ENCODE measurements at regions not wholly inside any gene's neighbourhood (a gene's known extent, or its start where the extent isn't known, plus 50 kb on each side); places are given as distances from the start of the nearest gene placed in this dataset.

- DNase-seq (ENCODE audit: low read depth, low spot score) (no peak), ATAC-seq (no peak)
- intact Hi-C loops (cut with micrococcal nuclease; ENCODE audit: unreplicated experiment) (no loop called here), in situ Hi-C loops (cut with HindIII; ENCODE audit: low pct_unique_long_range_greater_than_20kb, low sequenced_read_pairs) (no loop called here)
- H3K36me3 ChIP-seq (ENCODE audit: control insufficient read depth, insufficient read depth, low read length) = no peaks in the 10 kb centered on the region
- TF ChIP-seq REST (IDR thresholded peaks at IDR 0.05; ENCODE audit: insufficient read depth in 1 of 2, low read depth in 2 of 2, low read length in 1 of 2) = no peak
- no peak for TF ChIP-seq TCF7L2 (IDR thresholded peaks at IDR 0.05; ENCODE audit: low read depth, low read length)
- no peak for TF ChIP-seq POLR2AphosphoS5 (IDR thresholded peaks at IDR 0.05; ENCODE audit: low read depth, low read length)
- TF ChIP-seq CTCF (IDR thresholded peaks at IDR 0.05) = no peak
- no peak for TF ChIP-seq SIN3A (IDR thresholded peaks at IDR 0.05; ENCODE audit: borderline replicate concordance, insufficient read depth, low read depth, low read length)
- ChIA-PET POLR2A (no interaction called here), CTCF (no interaction called here)
- no peaks in the 10 kb centered on the region for H3K27me3 ChIP-seq (ENCODE audit: control insufficient read depth, insufficient read depth, low read length)
- no peaks in the 10 kb centered on the region for H3K4me1 ChIP-seq (ENCODE audit: control insufficient read depth, insufficient read depth, low read length)
- no peaks in the 10 kb centered on the region for H3K9me3 ChIP-seq (ENCODE audit: control insufficient read depth, insufficient read depth, low read depth, low read length)
- H3K4me3 ChIP-seq (ENCODE audit: low read depth in 2 of 2, low read length in 2 of 2) = no peak overlapping the region
- no TSS peak for BruUV-seq (replicated peaks)
- no peak overlapping the region for H3K27ac ChIP-seq (ENCODE audit: low read length)
Observed at GRCh38 chr3:182041668-182042291, 330.1 kb downstream of the SOX2 start.

GRCh38 chr3:182045736-182046135, 334.0 kb downstream of the SOX2 start:
- DNase-seq (ENCODE audit: low read depth, low spot score) (no peak), ATAC-seq (no peak)
- intact Hi-C loops (cut with micrococcal nuclease; ENCODE audit: unreplicated experiment) (no loop called here), in situ Hi-C loops (cut with HindIII; ENCODE audit: low pct_unique_long_range_greater_than_20kb, low sequenced_read_pairs) (no loop called here)
- POLR2A ChIA-PET = no interaction called here
- Histone ChIP-seq H3K4me3 (ENCODE audit: low read depth in 2 of 2, low read length in 2 of 2) (no peak overlapping the region), H3K27me3 (ENCODE audit: control insufficient read depth, insufficient read depth, low read length) (no peaks in the 10 kb centered on the region), H3K4me1 (ENCODE audit: control insufficient read depth, insufficient read depth, low read length) (no peaks in the 10 kb centered on the region), H3K9me3 (ENCODE audit: control insufficient read depth, insufficient read depth, low read depth, low read length) (no peaks in the 10 kb centered on the region), H3K27ac (ENCODE audit: low read length) (no peak overlapping the region), H3K36me3 (ENCODE audit: control insufficient read depth, insufficient read depth, low read length) (no peaks in the 10 kb centered on the region)
- CTCF ChIA-PET = no interaction called here
- BruUV-seq (replicated peaks) = no TSS peak
- TF ChIP-seq REST (IDR thresholded peaks at IDR 0.05; ENCODE audit: insufficient read depth in 1 of 2, low read depth in 2 of 2, low read length in 1 of 2) (no peak), TCF7L2 (IDR thresholded peaks at IDR 0.05; ENCODE audit: low read depth, low read length) (no peak), SIN3A (IDR thresholded peaks at IDR 0.05; ENCODE audit: borderline replicate concordance, insufficient read depth, low read depth, low read length) (no peak), POLR2AphosphoS5 (IDR thresholded peaks at IDR 0.05; ENCODE audit: low read depth, low read length) (no peak), CTCF (IDR thresholded peaks at IDR 0.05) (no peak)

All from Panc1 (cell line).